ENCODE measurements at regions not wholly inside any gene's neighbourhood (a gene's known extent, or its start where the extent isn't known, plus 50 kb on each side); places are given as distances from the start of the nearest gene placed in this dataset.
"Not testable (repeated sequence)": the region's sequence is repeated elsewhere in the genome, so short reads cannot be mapped to it uniquely, and the experiment has no call there.

DNA sequence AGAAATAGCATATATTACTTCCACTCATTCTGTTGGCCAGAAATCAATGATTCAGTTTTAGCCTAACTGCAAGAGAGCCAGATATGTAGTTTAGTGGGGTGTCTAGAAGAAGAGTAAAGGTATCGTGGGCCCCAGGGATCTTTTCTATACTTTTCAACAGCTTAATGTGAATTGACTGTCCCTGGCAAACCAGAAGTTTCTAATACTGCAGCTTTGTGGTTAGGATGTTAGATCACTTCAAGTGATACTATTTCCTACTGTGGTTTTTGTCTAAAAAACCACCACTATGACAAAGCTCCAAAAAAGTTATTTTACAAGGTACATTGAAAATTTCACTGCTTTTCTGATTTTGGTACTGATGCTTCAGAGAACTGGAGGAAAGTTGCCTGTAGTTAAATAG is 1525.1 kb downstream of the KHDRBS2 start:
- not testable (repeated sequence) for H3K4me1 Mint-ChIP-seq; H3K9me3 ChIP-seq (ENCODE audit: control insufficient read depth, low read depth, low read length); H2BK12ac ChIP-seq (ENCODE audit: insufficient read length, low read depth, low read length); H3K79me1 ChIP-seq (ENCODE audit: insufficient read depth, low read depth, low read length, poor library complexity, severe bottlenecking); H3K36me3 Mint-ChIP-seq (ENCODE audit: insufficient read depth in 1 of 3, low read depth in 3 of 3); H2AK5ac ChIP-seq (ENCODE audit: insufficient read length, low read length); H2BK15ac ChIP-seq (ENCODE audit: low read depth, low read length); H4K8ac ChIP-seq (replicated peaks; ENCODE audit: insufficient read length, low read depth, low read length); H3K14ac ChIP-seq (ENCODE audit: insufficient read depth, low read length); DNase-seq; H3K27ac ChIP-seq (ENCODE audit: insufficient read length, low read depth, low read length); H2BK5ac ChIP-seq (ENCODE audit: insufficient read length, low read length); H2AFZ ChIP-seq (ENCODE audit: low read length); H3K4me1 ChIP-seq (ENCODE audit: insufficient read depth, low read length); H3K23me2 ChIP-seq (ENCODE audit: insufficient read length, low read depth, low read length, poor library complexity, severe bottlenecking); H2BK120ac ChIP-seq (ENCODE audit: low read depth, low read length, poor library complexity, severe bottlenecking); H4K20me1 ChIP-seq (ENCODE audit: control insufficient read depth, insufficient read depth, insufficient read length); H3K27me3 ChIP-seq (ENCODE audit: insufficient read depth, low read length); H3K4me3 Mint-ChIP-seq; H3K23ac ChIP-seq (ENCODE audit: insufficient read length, low read depth, low read length); H3T11ph ChIP-seq (ENCODE audit: low read length); H3K79me2 ChIP-seq (ENCODE audit: insufficient read depth, low read length); H3K4me2 ChIP-seq (ENCODE audit: insufficient read depth, insufficient read length, low read length); H2BK20ac ChIP-seq (ENCODE audit: low read depth, low read length, poor library complexity, severe bottlenecking); H3K27me3 Mint-ChIP-seq (ENCODE audit: low read depth); H3K27ac Mint-ChIP-seq; H4K5ac ChIP-seq (ENCODE audit: insufficient read length, low read depth, low read length); H3K4ac ChIP-seq (ENCODE audit: low read depth, low read length); H3K18ac ChIP-seq (ENCODE audit: insufficient read length, low read depth, low read length); H3K9ac ChIP-seq (ENCODE audit: extremely low read depth, insufficient read length, low read length); H4K91ac ChIP-seq (ENCODE audit: insufficient read length, low read depth, low read length); H3K56ac ChIP-seq (ENCODE audit: insufficient read length, low read depth, low read length)
- WGBS (ENCODE audit: extremely low coverage, insufficient read length, low lambda C conversion rate): no CpG with 5 or more reads among the region's 1 CpG
- H3K9me3 Mint-ChIP-seq: peaks cover 14 to 31% of the 10 kb centered on the region in 2 experiments; a peak in 4 of 5 replicates

DNA sequence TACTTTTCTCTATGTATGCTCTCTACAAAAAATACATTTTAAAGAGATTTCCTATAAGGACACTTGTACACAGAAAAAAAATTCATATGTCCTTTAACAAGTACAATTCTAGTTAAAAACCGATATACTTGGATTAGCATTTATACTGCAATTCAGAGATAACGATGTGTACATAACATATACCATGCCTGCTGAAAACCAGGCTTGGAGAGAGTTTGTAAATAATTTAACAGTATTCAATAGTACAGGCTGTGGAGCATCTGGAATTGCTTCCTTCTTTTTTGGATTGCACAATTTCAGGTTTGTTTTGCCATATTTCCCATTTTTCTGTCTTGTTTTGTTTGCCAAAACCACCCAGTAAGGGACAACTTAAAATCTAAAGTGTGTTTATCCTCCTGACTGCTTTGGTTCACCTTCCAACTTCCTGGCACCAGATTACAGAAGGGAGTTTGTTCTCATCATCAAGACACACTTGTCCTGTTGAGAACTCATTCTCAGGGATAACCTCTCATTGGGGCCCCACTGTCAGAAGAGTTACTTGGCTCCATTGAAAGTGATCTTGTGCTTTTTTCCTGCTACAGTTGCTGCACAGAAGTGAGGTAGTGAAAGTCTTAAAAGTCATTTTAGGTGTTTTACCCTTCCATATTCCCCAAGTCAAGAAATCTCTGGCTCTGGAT is 1526.7 kb downstream of the KHDRBS2 start:
- not testable (repeated sequence) for H3K18ac ChIP-seq (ENCODE audit: insufficient read length, low read depth, low read length); H4K20me1 ChIP-seq (ENCODE audit: control insufficient read depth, insufficient read depth, insufficient read length); H3K4ac ChIP-seq (ENCODE audit: low read depth, low read length); H3K27me3 Mint-ChIP-seq (ENCODE audit: low read depth); H2BK15ac ChIP-seq (ENCODE audit: low read depth, low read length); H2AK5ac ChIP-seq (ENCODE audit: insufficient read length, low read length); H3K79me1 ChIP-seq (ENCODE audit: insufficient read depth, low read depth, low read length, poor library complexity, severe bottlenecking); H2BK120ac ChIP-seq (ENCODE audit: low read depth, low read length, poor library complexity, severe bottlenecking); H3K23me2 ChIP-seq (ENCODE audit: insufficient read length, low read depth, low read length, poor library complexity, severe bottlenecking); H3K23ac ChIP-seq (ENCODE audit: insufficient read length, low read depth, low read length); H3K27ac Mint-ChIP-seq; H4K5ac ChIP-seq (ENCODE audit: insufficient read length, low read depth, low read length); DNase-seq; H3T11ph ChIP-seq (ENCODE audit: low read length); H3K56ac ChIP-seq (ENCODE audit: insufficient read length, low read depth, low read length); H2BK5ac ChIP-seq (ENCODE audit: insufficient read length, low read length); H4K91ac ChIP-seq (ENCODE audit: insufficient read length, low read depth, low read length); H3K14ac ChIP-seq (ENCODE audit: insufficient read depth, low read length); H2AFZ ChIP-seq (ENCODE audit: low read length); H2BK20ac ChIP-seq (ENCODE audit: low read depth, low read length, poor library complexity, severe bottlenecking); H3K4me1 Mint-ChIP-seq; H3K4me3 Mint-ChIP-seq; H3K79me2 ChIP-seq (ENCODE audit: insufficient read depth, low read length); H3K27ac ChIP-seq (ENCODE audit: insufficient read length, low read depth, low read length); H2BK12ac ChIP-seq (ENCODE audit: insufficient read length, low read depth, low read length); H3K4me1 ChIP-seq (ENCODE audit: insufficient read depth, low read length); H3K9ac ChIP-seq (ENCODE audit: extremely low read depth, insufficient read length, low read length); H3K27me3 ChIP-seq (ENCODE audit: insufficient read depth, low read length); H4K8ac ChIP-seq (replicated peaks; ENCODE audit: insufficient read length, low read depth, low read length); H3K9me3 ChIP-seq (ENCODE audit: control insufficient read depth, low read depth, low read length); H3K4me2 ChIP-seq (ENCODE audit: insufficient read depth, insufficient read length, low read length)
- Mint-ChIP-seq H3K9me3 (peaks cover 21 to 40% of the 10 kb centered on the region in 2 experiments), H3K36me3 (ENCODE audit: insufficient read depth in 1 of 3, low read depth in 3 of 3) (peaks cover 12 to 15% (median 13%) of the 10 kb centered on the region in 3 experiments)
- no CpG with 5 or more reads among the region's 2 CpGs for WGBS (ENCODE audit: extremely low coverage, insufficient read length, low lambda C conversion rate)
